Epithelial cell of esophagus (primary cell): ENCODE measurements at regions not wholly inside any gene's neighbourhood (a gene's known extent, or its start where the extent isn't known, plus 50 kb on each side); places are given as distances from the start of the nearest gene placed in this dataset.

ENCODE experiments used
- DNase-seq: peaks from one replicate; pipeline ENCODE4 v3.0.0; 2010; ENCODE audit warnings: low read depth
- H3K4me3 ChIP-seq: 2 replicates; pipeline ENCODE4 v1.5.1; 2011; ENCODE audit warnings: mild to moderate bottlenecking, low read length, control low read depth
- TF ChIP-seq, protein P1 (sequence below): IDR thresholded peaks from 2 replicates; pipeline ENCODE4 v1.5.1; 2011; ENCODE audit warnings: low read depth, mild to moderate bottlenecking, low read length, control low read depth, inconsistent platforms; ENCODE audit not compliant: insufficient read depth; ENCODE audit errors: missing control alignments

DNA sequence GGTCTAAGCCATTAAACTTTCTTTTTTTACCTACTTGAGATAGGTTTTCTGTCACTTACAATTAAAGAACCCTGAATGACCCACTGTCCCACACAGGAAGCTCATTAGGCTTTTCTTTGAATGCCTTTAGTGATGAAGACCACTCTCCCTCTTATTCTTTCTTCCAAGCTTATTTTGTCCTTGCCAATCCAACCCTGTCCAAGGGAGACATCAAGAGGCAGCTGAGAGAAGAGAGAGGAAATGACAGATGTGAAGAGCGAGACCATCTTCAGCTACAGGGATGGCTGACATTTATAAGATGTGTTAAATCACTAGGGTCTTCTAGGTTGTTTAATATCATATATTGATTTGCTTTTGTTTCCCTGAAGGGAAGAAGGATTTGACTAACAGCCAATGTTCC is 133.5 kb downstream of the FAM114A2 start:
- TF ChIP-seq, protein P1, sequence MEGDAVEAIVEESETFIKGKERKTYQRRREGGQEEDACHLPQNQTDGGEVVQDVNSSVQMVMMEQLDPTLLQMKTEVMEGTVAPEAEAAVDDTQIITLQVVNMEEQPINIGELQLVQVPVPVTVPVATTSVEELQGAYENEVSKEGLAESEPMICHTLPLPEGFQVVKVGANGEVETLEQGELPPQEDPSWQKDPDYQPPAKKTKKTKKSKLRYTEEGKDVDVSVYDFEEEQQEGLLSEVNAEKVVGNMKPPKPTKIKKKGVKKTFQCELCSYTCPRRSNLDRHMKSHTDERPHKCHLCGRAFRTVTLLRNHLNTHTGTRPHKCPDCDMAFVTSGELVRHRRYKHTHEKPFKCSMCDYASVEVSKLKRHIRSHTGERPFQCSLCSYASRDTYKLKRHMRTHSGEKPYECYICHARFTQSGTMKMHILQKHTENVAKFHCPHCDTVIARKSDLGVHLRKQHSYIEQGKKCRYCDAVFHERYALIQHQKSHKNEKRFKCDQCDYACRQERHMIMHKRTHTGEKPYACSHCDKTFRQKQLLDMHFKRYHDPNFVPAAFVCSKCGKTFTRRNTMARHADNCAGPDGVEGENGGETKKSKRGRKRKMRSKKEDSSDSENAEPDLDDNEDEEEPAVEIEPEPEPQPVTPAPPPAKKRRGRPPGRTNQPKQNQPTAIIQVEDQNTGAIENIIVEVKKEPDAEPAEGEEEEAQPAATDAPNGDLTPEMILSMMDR = no peak
- H3K4me3 ChIP-seq = no peak overlapping the region
- DNase-seq = no peak

DNA sequence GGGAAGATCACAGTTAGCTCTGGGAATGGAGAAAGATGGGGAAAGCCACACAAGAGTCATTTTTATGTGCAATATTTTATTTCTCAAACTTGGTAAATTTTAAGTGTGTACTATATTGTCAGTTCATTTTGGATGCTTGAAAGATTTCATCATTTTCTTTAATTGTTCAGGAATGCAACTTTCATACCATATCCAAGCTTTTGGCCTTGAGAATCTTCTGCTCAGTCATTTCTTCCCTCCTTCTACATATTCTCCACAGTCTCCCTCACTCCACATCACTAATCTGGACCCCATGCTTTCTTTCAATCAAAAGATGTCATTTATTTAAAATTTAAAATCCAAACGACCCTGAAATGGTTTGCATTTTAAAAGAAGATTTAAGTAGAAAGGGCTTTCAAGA is 135.4 kb downstream of the FAM114A2 start:
- DNase-seq = no peak
- TF ChIP-seq, protein P1 = no peak
- no peak overlapping the region for H3K4me3 ChIP-seq

DNA sequence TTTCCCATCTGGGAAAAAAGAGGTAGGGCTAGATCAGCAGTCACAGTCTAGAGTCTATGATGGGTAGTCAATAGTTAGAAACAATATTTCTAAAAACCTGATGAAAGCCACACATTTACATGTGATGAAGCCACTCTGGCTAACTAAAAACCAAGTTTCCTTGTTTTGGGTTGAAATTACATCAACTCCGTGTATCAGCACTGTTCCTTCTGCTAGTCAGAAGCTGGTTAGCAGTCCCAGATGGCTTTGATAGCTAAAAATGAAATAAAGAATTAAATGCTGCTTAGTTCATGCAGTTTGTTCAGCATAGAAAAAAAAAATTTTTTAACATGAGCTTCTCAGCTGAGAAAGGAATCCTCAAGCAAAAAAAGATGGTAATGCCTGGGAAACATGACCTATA is 136.7 kb downstream of the FAM114A2 start:
- DNase-seq = no peak
- no peak overlapping the region for H3K4me3 ChIP-seq
- TF ChIP-seq, protein P1 = no peak

DNA sequence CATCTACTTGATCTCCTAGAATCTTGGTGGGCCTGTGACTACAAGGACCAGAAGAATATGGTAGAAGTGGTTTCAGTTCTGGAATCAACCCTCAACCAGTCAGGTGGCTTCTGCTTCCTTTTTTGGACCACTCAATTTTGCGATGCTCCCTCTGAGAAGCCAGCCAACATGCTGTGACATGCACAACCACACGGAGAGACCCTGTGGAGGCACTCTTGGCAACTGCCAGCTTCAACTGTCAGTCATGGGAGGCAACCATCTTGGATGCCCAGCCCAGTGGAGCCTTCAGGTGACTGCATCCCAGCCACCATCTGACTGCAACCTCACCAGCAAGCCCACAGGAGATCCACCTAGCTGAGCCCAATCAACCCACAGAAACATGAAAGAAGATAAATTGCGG is 137.3 kb downstream of the FAM114A2 start:
- TF ChIP-seq, protein P1 = no peak
- DNase-seq = peak; percentile 7
- no peak overlapping the region for H3K4me3 ChIP-seq

DNA sequence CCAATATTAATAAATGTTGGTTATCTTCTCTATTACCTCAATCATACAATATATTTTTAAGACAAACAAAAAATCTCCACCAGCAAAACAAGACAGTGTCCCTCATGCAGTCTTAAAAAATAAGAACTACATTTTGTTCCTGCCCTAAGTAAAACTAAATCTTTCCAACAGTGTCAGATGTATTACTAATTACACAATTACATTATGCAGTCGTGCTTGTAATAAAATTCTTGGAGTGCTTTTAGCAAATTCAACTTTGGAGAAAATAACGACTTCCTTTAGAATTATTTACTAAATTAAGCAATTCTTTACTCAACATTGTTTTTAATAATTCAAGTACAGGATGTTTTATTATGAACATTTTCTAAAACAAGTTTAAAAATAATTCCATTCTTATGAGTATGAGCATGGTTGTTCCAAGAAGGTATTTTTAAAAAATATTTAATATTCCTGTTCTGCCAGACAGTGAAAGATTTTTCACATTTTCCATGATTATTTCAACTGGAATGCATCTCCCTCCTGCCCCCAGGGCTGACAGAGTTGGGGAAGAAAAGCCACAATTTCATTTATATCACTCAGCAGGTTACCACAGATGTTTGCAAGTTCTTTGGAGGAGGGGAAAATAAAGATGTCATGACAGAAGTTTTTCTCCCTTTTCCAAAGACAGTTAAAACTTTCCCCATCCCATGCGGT is 137.9 kb downstream of the FAM114A2 start:
- peak; percentile 69 for DNase-seq
- H3K4me3 ChIP-seq = no peak overlapping the region
- TF ChIP-seq, protein P1 = no peak

DNA sequence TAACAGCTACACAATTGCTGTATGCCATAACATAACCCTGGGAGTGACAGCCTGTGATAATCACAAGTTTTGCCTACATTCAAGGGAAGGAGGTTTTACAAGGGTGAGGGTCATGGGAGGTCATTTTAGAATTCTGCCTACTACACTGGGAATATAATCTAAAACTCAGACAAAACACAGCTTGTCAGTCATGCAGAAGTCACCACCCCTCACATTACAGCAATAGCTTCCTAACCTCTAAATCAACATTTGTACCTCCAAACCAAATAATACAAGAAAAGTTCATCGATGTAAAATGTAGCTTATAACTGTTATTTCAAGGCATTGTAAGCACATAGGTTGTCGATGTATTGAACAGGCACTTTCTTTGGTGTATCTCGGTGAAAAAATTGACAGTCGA is 139.0 kb downstream of the FAM114A2 start:
- no peak for DNase-seq
- TF ChIP-seq, protein P1 = no peak
- no peak overlapping the region for H3K4me3 ChIP-seq

DNA sequence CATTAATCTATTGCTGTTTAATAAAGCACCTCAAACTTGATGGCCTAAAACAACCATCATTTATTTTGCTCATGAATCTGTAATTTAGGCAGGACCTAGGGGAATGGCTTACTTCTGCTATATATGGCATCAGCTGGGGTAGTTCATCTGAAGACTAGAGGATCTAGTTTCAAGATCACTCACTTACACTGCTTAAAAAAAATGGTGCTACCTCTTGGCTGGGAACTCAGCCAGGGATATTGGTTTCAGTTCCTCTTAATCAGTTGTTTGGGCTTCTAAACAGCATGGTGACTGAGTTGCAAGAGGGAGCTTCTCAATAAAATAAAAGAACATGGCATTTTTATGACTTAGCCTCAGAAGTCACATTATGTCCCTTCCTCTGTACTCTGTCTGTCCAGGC is 142.0 kb downstream of the FAM114A2 start:
- H3K4me3 ChIP-seq = no peak overlapping the region
- TF ChIP-seq, protein P1 = no peak
- DNase-seq = peak; percentile 54
